ENCODE measurements at regions not wholly inside any gene's neighbourhood (a gene's known extent, or its start where the extent isn't known, plus 50 kb on each side); places are given as distances from the start of the nearest gene placed in this dataset.

DNA sequence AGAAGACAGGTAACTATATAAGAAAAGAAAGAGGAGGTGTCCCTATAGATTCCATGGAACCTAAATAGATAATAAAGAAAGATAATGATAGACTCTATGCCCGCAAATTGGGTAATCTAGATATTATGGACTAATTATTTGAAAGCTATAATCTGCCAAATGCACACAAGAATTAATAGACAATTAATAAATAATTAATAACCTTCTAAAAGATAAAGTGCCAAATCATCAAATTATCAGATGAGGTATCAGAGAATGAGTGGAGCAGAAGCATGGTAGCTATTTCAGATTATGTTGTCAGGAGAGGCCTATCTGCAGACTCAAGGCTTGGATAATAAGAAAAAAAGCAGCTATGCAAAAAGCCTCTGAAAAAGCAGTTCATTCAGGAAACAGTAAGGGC lies 1120.8 kb downstream of the PLA2G4A start:
- H3K27ac ChIP-seq (ENCODE audit: low read depth in 1 of 2, low read length in 2 of 2) = no peak overlapping the region
- H3K4me1 ChIP-seq (ENCODE audit: control insufficient read depth in 4 of 4, insufficient read depth in 4 of 4, low read length in 3 of 4) = peaks cover 0 to 11% (median 5%) of the 10 kb centered on the region in 4 donors
- no peak for DNase-seq (ENCODE audit: low spot score)
- TF ChIP-seq RXRA (IDR thresholded peaks at IDR 0.05) = no peak
- TF ChIP-seq FOXA2 (IDR thresholded peaks at IDR 0.05) = no peak
- no peak for TF ChIP-seq RAD21 (IDR thresholded peaks at IDR 0.05)
- TF ChIP-seq, protein P1, sequence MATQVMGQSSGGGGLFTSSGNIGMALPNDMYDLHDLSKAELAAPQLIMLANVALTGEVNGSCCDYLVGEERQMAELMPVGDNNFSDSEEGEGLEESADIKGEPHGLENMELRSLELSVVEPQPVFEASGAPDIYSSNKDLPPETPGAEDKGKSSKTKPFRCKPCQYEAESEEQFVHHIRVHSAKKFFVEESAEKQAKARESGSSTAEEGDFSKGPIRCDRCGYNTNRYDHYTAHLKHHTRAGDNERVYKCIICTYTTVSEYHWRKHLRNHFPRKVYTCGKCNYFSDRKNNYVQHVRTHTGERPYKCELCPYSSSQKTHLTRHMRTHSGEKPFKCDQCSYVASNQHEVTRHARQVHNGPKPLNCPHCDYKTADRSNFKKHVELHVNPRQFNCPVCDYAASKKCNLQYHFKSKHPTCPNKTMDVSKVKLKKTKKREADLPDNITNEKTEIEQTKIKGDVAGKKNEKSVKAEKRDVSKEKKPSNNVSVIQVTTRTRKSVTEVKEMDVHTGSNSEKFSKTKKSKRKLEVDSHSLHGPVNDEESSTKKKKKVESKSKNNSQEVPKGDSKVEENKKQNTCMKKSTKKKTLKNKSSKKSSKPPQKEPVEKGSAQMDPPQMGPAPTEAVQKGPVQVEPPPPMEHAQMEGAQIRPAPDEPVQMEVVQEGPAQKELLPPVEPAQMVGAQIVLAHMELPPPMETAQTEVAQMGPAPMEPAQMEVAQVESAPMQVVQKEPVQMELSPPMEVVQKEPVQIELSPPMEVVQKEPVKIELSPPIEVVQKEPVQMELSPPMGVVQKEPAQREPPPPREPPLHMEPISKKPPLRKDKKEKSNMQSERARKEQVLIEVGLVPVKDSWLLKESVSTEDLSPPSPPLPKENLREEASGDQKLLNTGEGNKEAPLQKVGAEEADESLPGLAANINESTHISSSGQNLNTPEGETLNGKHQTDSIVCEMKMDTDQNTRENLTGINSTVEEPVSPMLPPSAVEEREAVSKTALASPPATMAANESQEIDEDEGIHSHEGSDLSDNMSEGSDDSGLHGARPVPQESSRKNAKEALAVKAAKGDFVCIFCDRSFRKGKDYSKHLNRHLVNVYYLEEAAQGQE (IDR thresholded peaks at IDR 0.05) = no peak
- TF ChIP-seq YY1 (IDR thresholded peaks at IDR 0.05) = no peak
- no peak for TF ChIP-seq NR2F2 (IDR thresholded peaks at IDR 0.05)
- TF ChIP-seq HNF4G (IDR thresholded peaks at IDR 0.05) = no peak
- no peak for TF ChIP-seq GABPA (IDR thresholded peaks at IDR 0.05 in 1 of 2, conservative IDR thresholded peaks at IDR 0.05 in 1 of 2)
- H3K4me3 ChIP-seq (ENCODE audit: low read depth in 1 of 3, low read length in 3 of 3) = no peak overlapping the region
- no peaks in the 10 kb centered on the region for H3K27me3 ChIP-seq (ENCODE audit: control insufficient read depth in 4 of 4, insufficient read depth in 4 of 4, low read length in 3 of 4)
- peaks cover 0 to 7% (median 3%) of the 10 kb centered on the region in 4 donors for H3K9me3 ChIP-seq (ENCODE audit: control insufficient read depth in 4 of 4, low read length in 3 of 4)
- WGBS = 89% methylated on average over 1 of the region's 1 CpG
- no peak overlapping the region for H3K9ac ChIP-seq (ENCODE audit: low read depth in 1 of 2, low read length in 2 of 2)
- H3K36me3 ChIP-seq (ENCODE audit: control insufficient read depth in 4 of 4, insufficient read depth in 3 of 4, low read depth in 1 of 4, low read length in 3 of 4) = no peaks in the 10 kb centered on the region

DNA sequence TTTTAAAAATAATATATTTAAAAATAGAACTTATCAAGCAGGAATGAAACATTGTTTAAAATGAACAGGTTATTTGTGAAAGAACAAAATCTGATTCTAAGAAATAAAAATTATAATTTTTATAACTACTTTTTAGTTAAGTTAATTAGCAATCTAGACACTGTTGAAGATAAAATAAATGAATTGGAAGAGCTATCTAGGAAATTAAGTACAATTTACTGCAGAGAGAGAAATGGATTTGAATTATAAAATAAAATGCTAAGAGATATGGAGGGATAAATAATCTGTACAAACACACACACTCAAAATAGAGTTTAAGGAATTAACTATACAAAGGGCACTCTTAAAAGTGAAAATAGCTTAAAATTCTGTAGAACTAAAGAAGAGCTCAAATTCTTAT lies 1123.1 kb downstream of the PLA2G4A start:
- peaks cover 0 to 14% (median 5%) of the 10 kb centered on the region in 4 donors for H3K4me1 ChIP-seq (ENCODE audit: control insufficient read depth in 4 of 4, insufficient read depth in 4 of 4, low read length in 3 of 4)
- no peak overlapping the region for H3K9ac ChIP-seq (ENCODE audit: low read depth in 1 of 2, low read length in 2 of 2)
- H3K27ac ChIP-seq (ENCODE audit: low read depth in 1 of 2, low read length in 2 of 2) = no peak overlapping the region
- DNase-seq (ENCODE audit: low spot score) = no peak
- H3K27me3 ChIP-seq (ENCODE audit: control insufficient read depth in 4 of 4, insufficient read depth in 4 of 4, low read length in 3 of 4) = no peaks in the 10 kb centered on the region
- TF ChIP-seq NR2F2 (IDR thresholded peaks at IDR 0.05) (no peak), YY1 (IDR thresholded peaks at IDR 0.05) (no peak), JUND (IDR thresholded peaks at IDR 0.05) (no peak), TAF1 (conservative IDR thresholded peaks at IDR 0.05) (no peak)
- no peak overlapping the region for H3K4me3 ChIP-seq (ENCODE audit: low read depth in 1 of 3, low read length in 3 of 3)
- peaks cover 0 to 7% (median 3%) of the 10 kb centered on the region in 4 donors for H3K9me3 ChIP-seq (ENCODE audit: control insufficient read depth in 4 of 4, low read length in 3 of 4)
- no peaks in the 10 kb centered on the region for H3K36me3 ChIP-seq (ENCODE audit: control insufficient read depth in 4 of 4, insufficient read depth in 3 of 4, low read depth in 1 of 4, low read length in 3 of 4)

DNA sequence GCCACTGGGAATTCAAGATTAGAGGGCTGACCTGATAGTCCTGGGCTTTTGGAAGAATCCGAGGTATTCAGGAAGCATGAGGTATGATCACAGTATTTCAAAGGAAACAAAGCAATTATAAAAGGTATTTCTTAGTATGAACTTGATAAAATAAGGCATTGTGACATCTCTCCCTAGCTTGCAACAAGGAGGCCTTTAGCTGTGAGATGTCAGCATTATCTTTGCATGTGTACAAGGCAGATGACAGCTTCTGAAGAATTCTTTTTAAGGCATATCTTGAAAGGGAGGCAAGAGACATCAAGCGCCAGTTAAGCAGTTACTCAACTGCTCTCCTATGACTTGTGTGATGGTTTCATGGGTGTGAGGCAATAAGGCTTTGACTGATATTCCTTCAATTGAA lies 1123.7 kb downstream of the PLA2G4A start:
- no peaks in the 10 kb centered on the region for H3K36me3 ChIP-seq (ENCODE audit: control insufficient read depth in 4 of 4, insufficient read depth in 3 of 4, low read depth in 1 of 4, low read length in 3 of 4)
- no peak overlapping the region for H3K27ac ChIP-seq (ENCODE audit: low read depth in 1 of 2, low read length in 2 of 2)
- H3K4me1 ChIP-seq (ENCODE audit: control insufficient read depth in 4 of 4, insufficient read depth in 4 of 4, low read length in 3 of 4) = peaks cover 0 to 14% (median 4%) of the 10 kb centered on the region in 4 donors
- DNase-seq (ENCODE audit: low spot score) = no peak
- TF ChIP-seq, protein P2, sequence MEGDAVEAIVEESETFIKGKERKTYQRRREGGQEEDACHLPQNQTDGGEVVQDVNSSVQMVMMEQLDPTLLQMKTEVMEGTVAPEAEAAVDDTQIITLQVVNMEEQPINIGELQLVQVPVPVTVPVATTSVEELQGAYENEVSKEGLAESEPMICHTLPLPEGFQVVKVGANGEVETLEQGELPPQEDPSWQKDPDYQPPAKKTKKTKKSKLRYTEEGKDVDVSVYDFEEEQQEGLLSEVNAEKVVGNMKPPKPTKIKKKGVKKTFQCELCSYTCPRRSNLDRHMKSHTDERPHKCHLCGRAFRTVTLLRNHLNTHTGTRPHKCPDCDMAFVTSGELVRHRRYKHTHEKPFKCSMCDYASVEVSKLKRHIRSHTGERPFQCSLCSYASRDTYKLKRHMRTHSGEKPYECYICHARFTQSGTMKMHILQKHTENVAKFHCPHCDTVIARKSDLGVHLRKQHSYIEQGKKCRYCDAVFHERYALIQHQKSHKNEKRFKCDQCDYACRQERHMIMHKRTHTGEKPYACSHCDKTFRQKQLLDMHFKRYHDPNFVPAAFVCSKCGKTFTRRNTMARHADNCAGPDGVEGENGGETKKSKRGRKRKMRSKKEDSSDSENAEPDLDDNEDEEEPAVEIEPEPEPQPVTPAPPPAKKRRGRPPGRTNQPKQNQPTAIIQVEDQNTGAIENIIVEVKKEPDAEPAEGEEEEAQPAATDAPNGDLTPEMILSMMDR (IDR thresholded peaks at IDR 0.05; ENCODE audit: low read depth, low read length, missing input control) = no peak
- TF ChIP-seq, protein P1 (IDR thresholded peaks at IDR 0.05) = no peak
- TF ChIP-seq TAF1 (conservative IDR thresholded peaks at IDR 0.05) = no peak
- TF ChIP-seq, protein P3, sequence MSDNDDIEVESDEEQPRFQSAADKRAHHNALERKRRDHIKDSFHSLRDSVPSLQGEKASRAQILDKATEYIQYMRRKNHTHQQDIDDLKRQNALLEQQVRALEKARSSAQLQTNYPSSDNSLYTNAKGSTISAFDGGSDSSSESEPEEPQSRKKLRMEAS (IDR thresholded peaks at IDR 0.05) = no peak
- TF ChIP-seq, protein P4, sequence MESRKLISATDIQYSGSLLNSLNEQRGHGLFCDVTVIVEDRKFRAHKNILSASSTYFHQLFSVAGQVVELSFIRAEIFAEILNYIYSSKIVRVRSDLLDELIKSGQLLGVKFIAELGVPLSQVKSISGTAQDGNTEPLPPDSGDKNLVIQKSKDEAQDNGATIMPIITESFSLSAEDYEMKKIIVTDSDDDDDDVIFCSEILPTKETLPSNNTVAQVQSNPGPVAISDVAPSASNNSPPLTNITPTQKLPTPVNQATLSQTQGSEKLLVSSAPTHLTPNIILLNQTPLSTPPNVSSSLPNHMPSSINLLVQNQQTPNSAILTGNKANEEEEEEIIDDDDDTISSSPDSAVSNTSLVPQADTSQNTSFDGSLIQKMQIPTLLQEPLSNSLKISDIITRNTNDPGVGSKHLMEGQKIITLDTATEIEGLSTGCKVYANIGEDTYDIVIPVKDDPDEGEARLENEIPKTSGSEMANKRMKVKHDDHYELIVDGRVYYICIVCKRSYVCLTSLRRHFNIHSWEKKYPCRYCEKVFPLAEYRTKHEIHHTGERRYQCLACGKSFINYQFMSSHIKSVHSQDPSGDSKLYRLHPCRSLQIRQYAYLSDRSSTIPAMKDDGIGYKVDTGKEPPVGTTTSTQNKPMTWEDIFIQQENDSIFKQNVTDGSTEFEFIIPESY (IDR thresholded peaks at IDR 0.05) = no peak
- H3K9ac ChIP-seq (ENCODE audit: low read depth in 1 of 2, low read length in 2 of 2) = no peak overlapping the region
- 90% methylated on average over 2 of the region's 2 CpGs for WGBS
- H3K9me3 ChIP-seq (ENCODE audit: control insufficient read depth in 4 of 4, low read length in 3 of 4) = peaks cover 0 to 3% (median under 1%) of the 10 kb centered on the region in 4 donors
- H3K27me3 ChIP-seq (ENCODE audit: control insufficient read depth in 4 of 4, insufficient read depth in 4 of 4, low read length in 3 of 4) = no peaks in the 10 kb centered on the region
- no peak overlapping the region for H3K4me3 ChIP-seq (ENCODE audit: low read depth in 1 of 3, low read length in 3 of 3)

All from liver (tissue), 8 donors.